GM12878 (cell line): ENCODE measurements at regions not wholly inside any gene's neighbourhood (a gene's known extent, or its start where the extent isn't known, plus 50 kb on each side); places are given as distances from the start of the nearest gene placed in this dataset.

Experiments
- ATAC-seq: fragments of 200-7000 bp; cut with Tn5 transposase; 3 replicates; pipeline ENCODE4 v1.9.1; 2020; ENCODE audit warnings: mild to moderate bottlenecking, moderate library complexity
- BruUV-seq: library from RNA; stranded (reverse); fragments of 400-500 nt; replicated peaks from 2 replicates; lab custom pipeline; 2021; lab: Mats Ljungman, UMichigan
- CTCF ChIA-PET: fragments of 300-600 bp; sonication (Branson Sonifier 250); formaldehyde crosslinking; extraction: SDS; loops from one replicate; lab custom pipeline; 2021; ENCODE audit warnings: inconsistent platforms; lab: Yijun Ruan, JAX
- POLR2A ChIA-PET: fragments of 350-600 bp; formaldehyde crosslinking; extraction: SDS; loops from one replicate; lab custom pipeline; 2021; ENCODE audit warnings: inconsistent platforms; lab: Charles Lee
- RAD21 ChIA-PET: fragments of 300-600 bp; sonication (Branson Sonifier 250); formaldehyde crosslinking; loops from one replicate; lab custom pipeline; 2023; ENCODE audit warnings: antibody characterized with exemption; ENCODE audit not compliant: unreplicated experiment; lab: Charles Lee
- SMC1A ChIA-PET: fragments of 300-600 bp; sonication (Branson Sonifier 250); formaldehyde crosslinking; loops from one replicate; lab custom pipeline; 2023; ENCODE audit not compliant: unreplicated experiment, uncharacterized antibody; lab: Charles Lee
- DNase-seq: peaks from one replicate; pipeline ENCODE4 v3.0.0-alpha.2; 2011; ENCODE audit warnings: low read depth, low spot score
- FAIRE-seq: peaks from 3 replicates; lab custom pipeline; 2011; peaks lifted over from hg19 to GRCh38; lab: Jason Lieb, UNC
- H2AFZ ChIP-seq: 2 replicates; pipeline ENCODE4 v1.6.0; 2011; ENCODE audit warnings: low read depth, low read length, control low read depth; ENCODE audit not compliant: control insufficient read depth
- H3K27ac ChIP-seq: 2 replicates; pipeline ENCODE4 v1.5.1; 2011; ENCODE audit warnings: control low read depth; ENCODE audit not compliant: control insufficient read depth, insufficient read depth
- H3K27me3 ChIP-seq, 2 experiments: replicated peaks in 1 of 2; 2 replicates each; pipeline versions ENCODE4 v1.6.0 to v1.6.1; 2011; ENCODE audit warnings: low read length in 1 of 2; ENCODE audit not compliant: control insufficient read depth in 2 of 2, insufficient read depth in 2 of 2
- H3K36me3 ChIP-seq, 2 experiments: 2 replicates each; pipeline ENCODE4 v1.5.1; 2011; ENCODE audit warnings: low read length in 1 of 2; ENCODE audit not compliant: control insufficient read depth in 2 of 2, insufficient read depth in 2 of 2
- H3K4me1 ChIP-seq: 2 replicates; pipeline ENCODE4 v1.6.1; 2011; ENCODE audit warnings: mild to moderate bottlenecking, low read length, moderate library complexity, mixed read lengths; ENCODE audit not compliant: control insufficient read depth, insufficient read depth
- H3K4me2 ChIP-seq: 2 replicates; pipeline ENCODE4 v1.6.0; 2011; ENCODE audit warnings: control low read depth; ENCODE audit not compliant: control insufficient read depth, insufficient read depth
- H3K4me3 ChIP-seq: fragments of 200-600 bp; sonication (generic); 2 replicates; pipeline ENCODE4 v1.5.1; 2016
- H3K79me2 ChIP-seq: 2 replicates; pipeline ENCODE4 v1.6.0; 2011; ENCODE audit warnings: low read length; ENCODE audit not compliant: control insufficient read depth, insufficient read depth
- H3K9ac ChIP-seq: 2 replicates; pipeline ENCODE4 v1.8.0; 2011; ENCODE audit warnings: low read length, control low read depth, mixed read lengths; ENCODE audit not compliant: control insufficient read depth, insufficient read depth
- H3K9me3 ChIP-seq: replicated peaks from 3 replicates; pipeline ENCODE4 v1.5.1; 2011; ENCODE audit warnings: mild to moderate bottlenecking, low read length; ENCODE audit not compliant: control insufficient read depth, insufficient read depth
- H4K20me1 ChIP-seq: 2 replicates; pipeline ENCODE4 v1.6.0; 2011; ENCODE audit not compliant: control insufficient read depth, insufficient read depth
- BCLAF1 ChIP-seq: fragments of 450-650 bp; IDR thresholded peaks from 2 replicates; pipeline ENCODE4 v1.6.1; 2017; ENCODE audit warnings: antibody characterized with exemption, mild to moderate bottlenecking, moderate library complexity
- BMI1 ChIP-seq: fragments of 450-650 bp; IDR thresholded peaks from 2 replicates; pipeline ENCODE4 v1.6.1; 2016; ENCODE audit warnings: mild to moderate bottlenecking, moderate library complexity, borderline replicate concordance
- CBFB ChIP-seq: IDR thresholded peaks from 2 replicates; pipeline ENCODE4 v1.6.1; 2016; ENCODE audit warnings: antibody characterized with exemption, low read depth
- CREM ChIP-seq: IDR thresholded peaks from 2 replicates; pipeline ENCODE4 v1.6.1; 2014; ENCODE audit warnings: antibody characterized with exemption, low read depth
- KLF5 ChIP-seq: fragments of 450-650 bp; IDR thresholded peaks from 2 replicates; pipeline ENCODE4 v1.6.1; 2014; ENCODE audit warnings: mild to moderate bottlenecking; ENCODE audit not compliant: partially characterized antibody
- LARP7 ChIP-seq: fragments of 450-650 bp; IDR thresholded peaks from 2 replicates; pipeline ENCODE4 v1.6.1; 2017; ENCODE audit warnings: mild to moderate bottlenecking
- MYB ChIP-seq: fragments of 150-350 bp; IDR thresholded peaks from 2 replicates; pipeline ENCODE4 v1.6.1; 2014; ENCODE audit warnings: mild to moderate bottlenecking, low read depth, low read length, borderline replicate concordance
- POLR2A ChIP-seq: IDR thresholded peaks from 2 replicates; pipeline ENCODE4 v1.6.1; 2011; ENCODE audit warnings: low read depth, mild to moderate bottlenecking, low read length
- TARDBP ChIP-seq: IDR thresholded peaks from 2 replicates; pipeline ENCODE4 v1.6.1; 2016; ENCODE audit warnings: borderline replicate concordance
- ZBTB40 ChIP-seq: fragments of 450-650 bp; IDR thresholded peaks from 2 replicates; pipeline ENCODE4 v1.6.1; 2016; ENCODE audit warnings: mild to moderate bottlenecking, moderate library complexity, borderline replicate concordance
- ZSCAN29 ChIP-seq: fragments of 450-650 bp; IDR thresholded peaks from 2 replicates; pipeline ENCODE4 v1.6.1; 2017; ENCODE audit warnings: mild to moderate bottlenecking, moderate library complexity
- WGBS: methylation state at CpG from one replicate; pipeline ENCODE4 v1.1.6; 2016; ENCODE audit warnings: low lambda C conversion rate; ENCODE audit not compliant: insufficient replicate concordance, insufficient coverage; ENCODE audit errors: missing lambda C conversion rate; 5-methylcytosine and 5-hydroxymethylcytosine counted together
- in situ Hi-C: fragments of 300-500 bp; cut with MboI; formaldehyde crosslinking; loops from 9 replicates; pipeline ENCODE4 v1.14.3; 2018; ENCODE audit warnings: mixed read lengths
- intact Hi-C: fragments of 100-400 bp; cut with micrococcal nuclease; formaldehyde crosslinking; loops from one replicate; pipeline ENCODE4 v1.14.2; 2022; ENCODE audit not compliant: unreplicated experiment
- TF ChIP-seq, protein P1 (sequence below): IDR thresholded peaks from 2 replicates; pipeline ENCODE4 v1.6.1; 2012; ENCODE audit warnings: low read length, inconsistent platforms

- Histone ChIP-seq H4K20me1 (no peaks in the 10 kb centered on the region), H3K4me3 (no peak overlapping the region), H2AFZ (no peak overlapping the region), H3K9me3 (no peaks in the 10 kb centered on the region), H3K27ac (no peak overlapping the region), H3K36me3 (no peaks in the 10 kb centered on the region), H3K27me3 (no peaks in the 10 kb centered on the region), H3K4me2 (no peak overlapping the region), H3K79me2 (no peaks in the 10 kb centered on the region), H3K9ac (no peak overlapping the region), H3K4me1 (no peaks in the 10 kb centered on the region)
- ChIA-PET CTCF (no interaction called here), SMC1A (no interaction called here), POLR2A (no interaction called here), RAD21 (no interaction called here)
- in situ Hi-C loops = no loop called here
- TF ChIP-seq BCLAF1 (no peak), CBFB (no peak), MYB (no peak), ZSCAN29 (no peak), ZBTB40 (no peak), LARP7 (no peak), TARDBP (no peak), POLR2A (no peak), BMI1 (no peak), CREM (no peak), KLF5 (no peak)
- TF ChIP-seq, protein P1, sequence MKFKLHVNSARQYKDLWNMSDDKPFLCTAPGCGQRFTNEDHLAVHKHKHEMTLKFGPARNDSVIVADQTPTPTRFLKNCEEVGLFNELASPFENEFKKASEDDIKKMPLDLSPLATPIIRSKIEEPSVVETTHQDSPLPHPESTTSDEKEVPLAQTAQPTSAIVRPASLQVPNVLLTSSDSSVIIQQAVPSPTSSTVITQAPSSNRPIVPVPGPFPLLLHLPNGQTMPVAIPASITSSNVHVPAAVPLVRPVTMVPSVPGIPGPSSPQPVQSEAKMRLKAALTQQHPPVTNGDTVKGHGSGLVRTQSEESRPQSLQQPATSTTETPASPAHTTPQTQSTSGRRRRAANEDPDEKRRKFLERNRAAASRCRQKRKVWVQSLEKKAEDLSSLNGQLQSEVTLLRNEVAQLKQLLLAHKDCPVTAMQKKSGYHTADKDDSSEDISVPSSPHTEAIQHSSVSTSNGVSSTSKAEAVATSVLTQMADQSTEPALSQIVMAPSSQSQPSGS = no peak
- no peak for DNase-seq
- no peak for ATAC-seq
- no peak for FAIRE-seq
- no TSS peak for BruUV-seq
- intact Hi-C loops = no loop called here
- WGBS = 32% methylated on average over 7 of the region's 7 CpGs
These were observed 440.8 kb upstream of the KLHL29 start for GRCh38 chr2:22944143-22944542.
